ENCODE measurements at regions not wholly inside any gene's neighbourhood (a gene's known extent, or its start where the extent isn't known, plus 50 kb on each side); places are given as distances from the start of the nearest gene placed in this dataset.

- Mint-ChIP-seq H3K4me3 (ENCODE audit: unreplicated experiment) (no peak overlapping the region), H3K27ac (ENCODE audit: unreplicated experiment) (no peak overlapping the region), H3K27me3 (ENCODE audit: unreplicated experiment) (no peaks in the 10 kb centered on the region), H3K36me3 (ENCODE audit: unreplicated experiment) (peaks cover 7% of the 10 kb centered on the region), H3K4me1 (ENCODE audit: low read depth, unreplicated experiment) (no peaks in the 10 kb centered on the region), H3K9me3 (ENCODE audit: unreplicated experiment) (peaks cover 6% of the 10 kb centered on the region)
- DNase-seq = no peak
- TF ChIP-seq, protein P1, sequence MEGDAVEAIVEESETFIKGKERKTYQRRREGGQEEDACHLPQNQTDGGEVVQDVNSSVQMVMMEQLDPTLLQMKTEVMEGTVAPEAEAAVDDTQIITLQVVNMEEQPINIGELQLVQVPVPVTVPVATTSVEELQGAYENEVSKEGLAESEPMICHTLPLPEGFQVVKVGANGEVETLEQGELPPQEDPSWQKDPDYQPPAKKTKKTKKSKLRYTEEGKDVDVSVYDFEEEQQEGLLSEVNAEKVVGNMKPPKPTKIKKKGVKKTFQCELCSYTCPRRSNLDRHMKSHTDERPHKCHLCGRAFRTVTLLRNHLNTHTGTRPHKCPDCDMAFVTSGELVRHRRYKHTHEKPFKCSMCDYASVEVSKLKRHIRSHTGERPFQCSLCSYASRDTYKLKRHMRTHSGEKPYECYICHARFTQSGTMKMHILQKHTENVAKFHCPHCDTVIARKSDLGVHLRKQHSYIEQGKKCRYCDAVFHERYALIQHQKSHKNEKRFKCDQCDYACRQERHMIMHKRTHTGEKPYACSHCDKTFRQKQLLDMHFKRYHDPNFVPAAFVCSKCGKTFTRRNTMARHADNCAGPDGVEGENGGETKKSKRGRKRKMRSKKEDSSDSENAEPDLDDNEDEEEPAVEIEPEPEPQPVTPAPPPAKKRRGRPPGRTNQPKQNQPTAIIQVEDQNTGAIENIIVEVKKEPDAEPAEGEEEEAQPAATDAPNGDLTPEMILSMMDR (IDR thresholded peaks at IDR 0.05; ENCODE audit: partially characterized antibody, unreplicated experiment) = no peak
These were observed 227.2 kb downstream of the TMEM26 start for GRCh38 chr10:61225939-61226338.

DNA sequence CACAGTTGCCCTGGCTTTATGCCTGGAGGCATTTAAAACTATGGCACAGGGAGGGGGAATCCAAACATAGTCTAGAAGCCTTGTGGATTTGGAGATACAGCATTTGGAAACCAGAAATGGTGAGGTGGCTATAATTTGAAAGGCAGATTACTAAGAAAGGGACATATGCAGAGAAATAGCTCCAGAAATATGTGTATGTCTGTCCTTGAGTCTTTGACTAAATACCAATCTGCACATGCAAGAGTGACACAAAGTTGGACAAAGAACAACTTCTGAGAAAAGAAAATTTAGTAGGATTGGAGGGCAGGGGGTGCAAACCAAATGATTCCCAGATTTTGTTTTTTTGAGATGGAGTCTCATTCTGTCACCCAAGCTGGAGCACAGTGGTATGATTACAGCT is 229.6 kb downstream of the TMEM26 start:
- Mint-ChIP-seq H3K4me3 (ENCODE audit: unreplicated experiment) (no peak overlapping the region), H3K9me3 (ENCODE audit: unreplicated experiment) (peaks cover 6% of the 10 kb centered on the region), H3K27me3 (ENCODE audit: unreplicated experiment) (no peaks in the 10 kb centered on the region), H3K4me1 (ENCODE audit: low read depth, unreplicated experiment) (no peaks in the 10 kb centered on the region), H3K36me3 (ENCODE audit: unreplicated experiment) (peaks cover 4% of the 10 kb centered on the region), H3K27ac (ENCODE audit: unreplicated experiment) (no peak overlapping the region)
- no peak for DNase-seq
- TF ChIP-seq, protein P1 (IDR thresholded peaks at IDR 0.05; ENCODE audit: partially characterized antibody, unreplicated experiment) = no peak

GRCh38 chr10:61219696-61220095 is 233.5 kb downstream of the TMEM26 start:
- DNase-seq = no peak
- Mint-ChIP-seq H3K27me3 (ENCODE audit: unreplicated experiment) (no peaks in the 10 kb centered on the region), H3K4me1 (ENCODE audit: low read depth, unreplicated experiment) (no peaks in the 10 kb centered on the region), H3K4me3 (ENCODE audit: unreplicated experiment) (no peak overlapping the region), H3K36me3 (ENCODE audit: unreplicated experiment) (no peaks in the 10 kb centered on the region), H3K27ac (ENCODE audit: unreplicated experiment) (no peak overlapping the region), H3K9me3 (ENCODE audit: unreplicated experiment) (no peaks in the 10 kb centered on the region)
- TF ChIP-seq, protein P1 (IDR thresholded peaks at IDR 0.05; ENCODE audit: partially characterized antibody, unreplicated experiment) = no peak

- DNase-seq = no peak
- no peak overlapping the region for H3K27ac Mint-ChIP-seq (ENCODE audit: unreplicated experiment)
- no peaks in the 10 kb centered on the region for H3K27me3 Mint-ChIP-seq (ENCODE audit: unreplicated experiment)
- H3K4me1 Mint-ChIP-seq (ENCODE audit: low read depth, unreplicated experiment) = no peaks in the 10 kb centered on the region
- H3K4me3 Mint-ChIP-seq (ENCODE audit: unreplicated experiment) = no peak overlapping the region
- H3K9me3 Mint-ChIP-seq (ENCODE audit: unreplicated experiment) = no peaks in the 10 kb centered on the region
- TF ChIP-seq, protein P1 (IDR thresholded peaks at IDR 0.05; ENCODE audit: partially characterized antibody, unreplicated experiment) = no peak
- no peaks in the 10 kb centered on the region for H3K36me3 Mint-ChIP-seq (ENCODE audit: unreplicated experiment)
These were observed 235.2 kb downstream of the TMEM26 start for GRCh38 chr10:61217851-61218565.

- TF ChIP-seq, protein P1 (IDR thresholded peaks at IDR 0.05; ENCODE audit: partially characterized antibody, unreplicated experiment) = no peak
- no peak overlapping the region for H3K27ac Mint-ChIP-seq (ENCODE audit: unreplicated experiment)
These were observed 237.9 kb downstream of the TMEM26 start for GRCh38 chr10:61215246-61215645.

More at GRCh38 chr10:61215246-61215645, 237.9 kb downstream of the TMEM26 start:
- H3K4me3 Mint-ChIP-seq (ENCODE audit: unreplicated experiment) = no peak overlapping the region
- no peaks in the 10 kb centered on the region for H3K27me3 Mint-ChIP-seq (ENCODE audit: unreplicated experiment)
- no peak for DNase-seq
- no peaks in the 10 kb centered on the region for H3K4me1 Mint-ChIP-seq (ENCODE audit: low read depth, unreplicated experiment)
- H3K36me3 Mint-ChIP-seq (ENCODE audit: unreplicated experiment) = no peaks in the 10 kb centered on the region
- no peaks in the 10 kb centered on the region for H3K9me3 Mint-ChIP-seq (ENCODE audit: unreplicated experiment)
